Esophagus squamous epithelium (tissue), 5 donors: ENCODE measurements at regions not wholly inside any gene's neighbourhood (a gene's known extent, or its start where the extent isn't known, plus 50 kb on each side); places are given as distances from the start of the nearest gene placed in this dataset.

ENCODE experiments used
- DNase-seq: peaks from one replicate; lab custom pipeline; 2025; lab: John Stamatoyannopoulos, UW
- H3K27ac ChIP-seq, 4 donors: fragments of 200-600 bp; sonication (generic); one replicate each; pipeline ENCODE4 v1.5.1; 2016 to 2019; ENCODE audit warnings: mild to moderate bottlenecking in 1 of 4
- H3K27me3 ChIP-seq, 4 donors: fragments of 200-600 bp; sonication (generic); 1 replicate in 3 of 4; 2 replicates in 1 of 4; pipeline versions ENCODE4 v1.5.1 to v1.6.0; 2017 to 2021; ENCODE audit warnings: antibody characterized with exemption in 1 of 4
- H3K36me3 ChIP-seq, 3 donors: fragments of 200-600 bp; sonication (generic); one replicate each; pipeline ENCODE4 v1.5.1; 2016 to 2019
- H3K4me1 ChIP-seq, 3 donors: fragments of 200-600 bp; sonication (generic); one replicate each; pipeline ENCODE4 v1.5.1; 2017 to 2019
- H3K4me3 ChIP-seq, 4 donors: fragments of 200-600 bp; sonication (generic); 1 replicate in 3 of 4; 2 replicates in 1 of 4; pipeline ENCODE4 v1.5.1; 2016 to 2019; ENCODE audit warnings: mild to moderate bottlenecking in 2 of 4, moderate library complexity in 1 of 4
- H3K9me3 ChIP-seq, 3 donors: fragments of 200-600 bp; sonication (generic); one replicate each; pipeline ENCODE4 v1.5.1; 2016 to 2019
- POLR2A ChIP-seq, 4 donors: fragments of 450-650 bp; IDR thresholded peaks; one replicate each; pipeline ENCODE4 v1.6.1; 2017; ENCODE audit warnings: antibody characterized with exemption in 4 of 4, mild to moderate bottlenecking in 4 of 4, moderate library complexity in 3 of 4
- WGBS, 2 donors: methylation state at CpG; one replicate each; pipeline ENCODE4 v1.1.5; 2018; 5-methylcytosine and 5-hydroxymethylcytosine counted together
- intact Hi-C: fragments of 100-400 bp; cut with DNase I; formaldehyde crosslinking; loops from one replicate; pipeline ENCODE4 v1.15.0; 2022
- TF ChIP-seq, protein P1 (sequence below), 6 experiments: fragments of 450-650 bp in 4 of 6; fragments of 200-600 bp in 2 of 6; sonication (generic) in 2 of 6; IDR thresholded peaks; one replicate each; pipeline ENCODE4 v1.5.1; 2016 to 2019; ENCODE audit warnings: antibody characterized with exemption in 6 of 6, mild to moderate bottlenecking in 4 of 6, moderate library complexity in 4 of 6
- donor health status: DM: yes; HTN: yes; CAD: no.

DNA sequence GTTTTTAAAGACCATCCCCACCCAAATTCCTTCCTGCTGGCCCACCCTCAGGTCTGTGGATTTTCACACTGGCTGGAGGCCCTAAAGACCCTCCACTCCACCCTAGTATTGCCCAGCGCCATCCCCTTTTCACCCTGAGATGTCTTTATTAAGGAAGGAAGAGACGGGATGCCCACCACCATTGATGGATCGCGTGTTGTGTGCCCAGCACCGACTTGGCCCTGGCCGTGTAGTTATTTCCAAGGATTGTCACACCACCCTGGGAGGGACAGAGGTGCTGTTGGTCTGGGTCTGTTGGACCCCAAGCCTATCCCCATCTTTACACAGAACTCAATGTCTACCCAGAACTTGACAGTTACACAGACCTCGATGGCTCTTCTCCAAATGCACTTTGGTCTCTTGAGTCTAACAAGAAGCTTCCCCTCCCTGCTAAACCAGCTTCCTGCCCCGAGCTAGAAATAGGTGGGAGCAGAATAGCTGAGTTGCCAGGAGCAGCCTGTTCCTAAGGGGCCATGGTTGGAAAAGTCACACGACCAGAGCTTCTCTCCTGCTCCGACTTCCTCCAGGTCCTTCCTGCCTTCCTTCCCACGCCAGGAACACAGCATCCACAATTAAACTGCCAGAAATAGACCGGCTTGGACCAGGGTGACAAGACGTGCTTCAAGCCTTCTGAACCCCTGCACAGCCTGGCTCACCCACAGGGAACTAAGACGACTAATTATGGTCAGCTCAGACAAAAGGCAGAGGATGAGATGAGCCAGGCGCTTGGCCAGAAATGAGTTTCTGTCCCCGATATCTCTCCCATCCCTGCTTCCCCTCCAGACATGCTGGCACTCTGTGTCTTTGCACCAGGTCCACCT, 139.5 kb upstream of the CHST15 start:
- H3K27ac ChIP-seq = no peak overlapping the region
- no peaks in the 10 kb centered on the region for H3K36me3 ChIP-seq
- peaks cover 0 to 3% (median 0%) of the 10 kb centered on the region in 3 donors for H3K9me3 ChIP-seq
- no peak overlapping the region for H3K4me3 ChIP-seq
- DNase-seq = no peak
- WGBS, 2 donors = 58 to 73% methylated on average over 13 to 14 of the region's 16 CpGs
- no peak for TF ChIP-seq POLR2A (IDR thresholded peaks at IDR 0.05)
- TF ChIP-seq, protein P1, sequence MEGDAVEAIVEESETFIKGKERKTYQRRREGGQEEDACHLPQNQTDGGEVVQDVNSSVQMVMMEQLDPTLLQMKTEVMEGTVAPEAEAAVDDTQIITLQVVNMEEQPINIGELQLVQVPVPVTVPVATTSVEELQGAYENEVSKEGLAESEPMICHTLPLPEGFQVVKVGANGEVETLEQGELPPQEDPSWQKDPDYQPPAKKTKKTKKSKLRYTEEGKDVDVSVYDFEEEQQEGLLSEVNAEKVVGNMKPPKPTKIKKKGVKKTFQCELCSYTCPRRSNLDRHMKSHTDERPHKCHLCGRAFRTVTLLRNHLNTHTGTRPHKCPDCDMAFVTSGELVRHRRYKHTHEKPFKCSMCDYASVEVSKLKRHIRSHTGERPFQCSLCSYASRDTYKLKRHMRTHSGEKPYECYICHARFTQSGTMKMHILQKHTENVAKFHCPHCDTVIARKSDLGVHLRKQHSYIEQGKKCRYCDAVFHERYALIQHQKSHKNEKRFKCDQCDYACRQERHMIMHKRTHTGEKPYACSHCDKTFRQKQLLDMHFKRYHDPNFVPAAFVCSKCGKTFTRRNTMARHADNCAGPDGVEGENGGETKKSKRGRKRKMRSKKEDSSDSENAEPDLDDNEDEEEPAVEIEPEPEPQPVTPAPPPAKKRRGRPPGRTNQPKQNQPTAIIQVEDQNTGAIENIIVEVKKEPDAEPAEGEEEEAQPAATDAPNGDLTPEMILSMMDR (IDR thresholded peaks at IDR 0.05) = no peak
- H3K27me3 ChIP-seq = no peaks in the 10 kb centered on the region
- no peaks in the 10 kb centered on the region for H3K4me1 ChIP-seq
- intact Hi-C loops = no loop called here

DNA sequence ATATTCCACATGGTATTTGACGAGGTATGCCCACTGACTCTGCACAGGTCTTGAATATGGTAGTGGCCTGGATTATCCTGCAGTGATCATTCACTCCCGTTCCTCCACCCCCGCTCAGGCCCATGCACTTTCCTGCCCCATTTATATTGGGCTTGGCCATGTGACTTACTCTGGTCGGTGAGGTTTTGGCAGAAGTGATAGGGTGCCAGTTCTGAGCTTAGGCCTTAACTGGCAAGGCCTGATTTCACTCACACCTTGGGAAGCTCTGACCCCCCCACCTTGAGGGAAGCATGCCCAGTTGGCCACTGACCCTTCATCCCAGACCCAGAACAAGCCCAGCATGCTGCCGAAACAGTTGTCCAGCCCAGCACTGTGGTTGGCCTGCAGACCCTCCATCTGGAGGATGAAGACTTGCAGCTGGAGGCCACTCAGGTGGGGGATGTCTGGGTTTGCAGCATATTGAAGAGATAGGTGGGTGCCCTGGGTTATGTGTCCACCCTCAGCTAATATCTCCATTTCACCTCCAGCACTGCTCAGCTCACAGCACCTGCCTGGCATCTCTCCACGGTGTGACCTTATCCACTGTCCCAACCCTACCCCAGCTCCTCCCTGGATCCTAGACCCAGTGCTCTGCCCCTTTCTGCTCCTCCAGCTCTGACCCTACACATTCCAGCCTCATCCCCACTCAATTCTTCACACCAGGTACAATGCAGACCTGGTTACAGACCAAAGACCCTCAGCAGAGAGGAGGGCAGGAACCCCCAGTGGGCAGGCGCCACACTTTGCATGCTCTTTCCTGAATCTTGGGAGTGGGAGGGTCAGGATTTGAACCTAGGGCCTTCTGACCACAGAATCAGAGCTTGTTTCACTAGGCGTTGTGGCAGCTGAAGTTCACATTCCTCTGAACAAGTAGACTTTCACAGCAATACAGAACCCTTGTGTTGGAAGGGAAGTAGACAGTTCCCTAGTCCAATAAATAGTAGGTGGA, 138.1 kb upstream of the CHST15 start:
- H3K27me3 ChIP-seq = no peaks in the 10 kb centered on the region
- H3K36me3 ChIP-seq = no peaks in the 10 kb centered on the region
- intact Hi-C loops = no loop called here
- H3K4me1 ChIP-seq = no peaks in the 10 kb centered on the region
- no peak for DNase-seq
- H3K4me3 ChIP-seq = no peak overlapping the region
- TF ChIP-seq POLR2A (IDR thresholded peaks at IDR 0.05) = no peak
- TF ChIP-seq, protein P1 (IDR thresholded peaks at IDR 0.05) = no peak
- no peak overlapping the region for H3K27ac ChIP-seq
- WGBS, 2 donors = 90 to 92% methylated on average over 7 of the region's 8 CpGs
- H3K9me3 ChIP-seq = peaks cover 0 to 3% (median 0%) of the 10 kb centered on the region in 3 donors

GRCh38 chr10:124230635-124231167, 137.3 kb upstream of the CHST15 start:
- peaks cover 0 to 3% (median 0%) of the 10 kb centered on the region in 3 donors for H3K9me3 ChIP-seq
- no peak overlapping the region for H3K4me3 ChIP-seq
- no peaks in the 10 kb centered on the region for H3K27me3 ChIP-seq
- H3K36me3 ChIP-seq = no peaks in the 10 kb centered on the region
- H3K4me1 ChIP-seq = no peaks in the 10 kb centered on the region
- DNase-seq = no peak
- 88 to 91% methylated on average over 11 of the region's 11 CpGs for WGBS, 2 donors
- intact Hi-C loops = no loop called here
- no peak for TF ChIP-seq POLR2A (IDR thresholded peaks at IDR 0.05)
- TF ChIP-seq, protein P1 (IDR thresholded peaks at IDR 0.05) = no peak
- H3K27ac ChIP-seq = no peak overlapping the region

- no peak for DNase-seq
- no peak overlapping the region for H3K27ac ChIP-seq
- H3K36me3 ChIP-seq = no peaks in the 10 kb centered on the region
- no peak overlapping the region for H3K4me3 ChIP-seq
- peaks cover 0 to 3% (median 0%) of the 10 kb centered on the region in 3 donors for H3K9me3 ChIP-seq
- 75 to 79% methylated on average over 15 of the region's 15 CpGs for WGBS, 2 donors
- intact Hi-C loops = no loop called here
- TF ChIP-seq, protein P1 (IDR thresholded peaks at IDR 0.05) = no peak
- TF ChIP-seq POLR2A (IDR thresholded peaks at IDR 0.05) = no peak
- H3K4me1 ChIP-seq = no peaks in the 10 kb centered on the region
- H3K27me3 ChIP-seq = no peaks in the 10 kb centered on the region
These were observed 136.7 kb upstream of the CHST15 start for GRCh38 chr10:124229989-124230634.
